RKO (cell line): ENCODE measurements at regions not wholly inside any gene's neighbourhood (a gene's known extent, or its start where the extent isn't known, plus 50 kb on each side); places are given as distances from the start of the nearest gene placed in this dataset.

Source experiments
- DNase-seq: peaks from one replicate; pipeline ENCODE4 v3.0.0-alpha.2; 2016; ENCODE audit warnings: low spot score

DNA sequence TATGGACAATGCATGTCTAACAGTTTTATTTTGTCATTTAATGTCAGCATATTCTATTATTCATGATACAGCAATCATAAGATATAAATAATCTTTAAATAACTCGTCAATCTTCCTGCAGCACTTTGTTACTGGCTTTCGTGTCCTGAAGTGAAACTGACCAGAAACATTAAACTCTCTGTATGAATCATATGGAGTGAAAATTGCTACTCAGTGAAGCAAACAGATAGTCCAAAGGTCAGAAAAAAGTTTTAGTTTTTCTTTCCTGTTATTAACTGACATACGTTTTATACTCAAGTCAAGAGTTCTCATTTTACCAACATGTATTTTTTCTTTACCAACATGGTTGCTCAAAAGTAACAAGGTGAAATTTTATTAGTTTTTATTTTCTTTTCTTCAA is 106.8 kb upstream of the GALNT5 start:
- no peak for DNase-seq

DNA sequence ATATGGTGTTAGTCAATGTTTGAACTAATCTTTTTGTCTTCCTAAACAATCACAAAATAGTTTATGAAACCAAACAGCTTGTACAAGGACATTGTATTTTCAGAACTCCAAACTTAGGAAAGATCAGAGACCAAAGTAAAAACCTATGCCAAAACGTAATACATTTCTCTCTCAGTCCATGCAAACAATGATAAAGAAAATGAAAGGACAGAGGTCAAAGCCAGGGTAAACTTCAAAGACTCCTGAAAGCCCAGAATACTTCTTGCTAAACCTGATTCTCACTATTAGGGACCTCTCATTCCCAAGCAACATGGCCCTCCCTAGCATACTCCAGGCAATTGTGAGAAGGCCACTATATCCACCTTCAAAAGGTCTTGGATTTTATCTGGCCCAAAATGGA is 105.1 kb upstream of the GALNT5 start:
- no peak for DNase-seq

DNA sequence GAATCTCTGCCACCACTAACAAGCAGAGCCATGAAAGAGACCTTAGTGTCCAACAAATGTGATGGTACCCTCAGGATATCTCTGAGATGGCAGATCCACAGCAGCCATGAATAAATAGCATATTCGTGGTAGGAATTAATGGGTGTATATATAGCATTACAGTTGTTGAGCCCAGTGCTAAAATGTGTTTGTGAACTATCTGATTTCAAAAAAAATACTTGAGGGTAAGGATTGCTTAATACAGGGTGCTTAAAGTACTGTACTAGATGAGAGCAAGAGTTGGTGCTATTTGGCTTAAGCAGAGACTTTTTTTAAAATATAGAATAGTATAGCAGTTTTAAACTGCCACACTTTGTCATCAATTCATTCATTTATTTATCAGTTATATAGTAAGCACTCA is 101.5 kb upstream of the GALNT5 start:
- no peak for DNase-seq

DNA sequence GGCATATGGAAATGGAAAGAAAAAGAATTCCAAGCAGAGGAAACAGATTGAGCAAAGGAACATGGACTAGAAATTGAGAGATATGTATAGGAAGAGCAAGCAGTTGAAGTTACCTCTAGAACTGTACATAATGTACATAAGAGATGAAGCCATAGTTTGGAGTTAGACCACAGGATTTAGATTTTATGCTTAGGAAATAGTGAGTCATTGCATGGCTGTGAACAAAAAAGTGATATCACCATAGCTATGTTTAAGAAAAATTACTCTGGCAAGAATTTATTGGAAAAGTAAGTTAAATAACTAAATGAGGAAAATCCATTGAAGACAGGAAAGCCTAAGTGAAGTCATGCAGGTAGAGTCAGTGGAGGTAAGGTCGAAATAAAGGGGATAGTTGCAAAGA is 99.4 kb upstream of the GALNT5 start:
- no peak for DNase-seq

DNA sequence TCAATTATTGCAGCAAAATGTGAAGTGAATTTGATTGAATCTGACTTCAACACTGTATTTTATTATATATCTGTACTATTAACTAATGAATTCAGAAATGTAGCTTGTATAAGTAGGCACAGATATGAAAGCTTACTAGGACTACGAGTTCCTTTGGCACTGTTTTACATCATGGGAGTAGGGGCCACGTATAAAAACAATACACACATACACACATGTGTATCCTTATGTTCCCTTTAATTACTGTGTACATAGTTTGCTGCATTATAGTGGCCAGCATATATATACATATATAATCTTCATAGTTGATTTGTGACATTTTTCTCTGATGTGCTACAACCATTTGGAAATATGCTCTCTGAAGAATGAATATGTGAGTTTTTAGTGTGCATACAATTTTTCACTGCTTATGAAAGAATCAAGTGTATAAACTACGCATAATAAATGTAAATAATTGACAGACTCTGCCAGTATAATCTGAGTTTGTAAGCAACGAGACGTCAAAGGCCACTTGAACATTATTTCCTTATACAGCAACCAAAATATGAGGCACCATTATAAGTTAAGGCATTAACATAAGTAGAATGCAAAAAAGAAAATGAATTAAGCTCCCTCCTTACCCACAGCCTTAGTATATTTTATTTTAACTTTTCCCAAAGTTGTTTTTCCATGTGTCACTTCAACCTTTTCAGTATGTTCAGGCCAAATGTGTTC is 98.1 kb upstream of the GALNT5 start:
- no peak for DNase-seq

DNA sequence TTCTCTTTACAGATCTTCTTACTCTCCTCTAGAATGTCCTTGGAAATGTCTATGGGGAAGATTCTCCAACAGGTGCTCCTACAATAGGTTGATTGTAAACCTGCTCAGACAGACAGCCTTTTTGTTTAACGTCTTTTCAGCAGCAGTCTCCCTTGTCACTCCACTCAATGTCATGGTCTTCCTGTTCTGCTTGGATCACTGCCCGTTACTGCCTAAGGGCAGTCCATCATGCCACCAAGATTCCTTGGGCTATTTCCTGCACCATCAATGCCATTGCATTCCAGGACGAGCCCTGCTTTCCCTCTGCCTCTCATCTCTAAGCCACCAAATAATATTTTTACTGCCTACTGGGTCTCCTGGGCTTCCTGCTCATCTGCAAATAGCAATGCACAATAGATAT is 97.4 kb upstream of the GALNT5 start:
- no peak for DNase-seq

DNA sequence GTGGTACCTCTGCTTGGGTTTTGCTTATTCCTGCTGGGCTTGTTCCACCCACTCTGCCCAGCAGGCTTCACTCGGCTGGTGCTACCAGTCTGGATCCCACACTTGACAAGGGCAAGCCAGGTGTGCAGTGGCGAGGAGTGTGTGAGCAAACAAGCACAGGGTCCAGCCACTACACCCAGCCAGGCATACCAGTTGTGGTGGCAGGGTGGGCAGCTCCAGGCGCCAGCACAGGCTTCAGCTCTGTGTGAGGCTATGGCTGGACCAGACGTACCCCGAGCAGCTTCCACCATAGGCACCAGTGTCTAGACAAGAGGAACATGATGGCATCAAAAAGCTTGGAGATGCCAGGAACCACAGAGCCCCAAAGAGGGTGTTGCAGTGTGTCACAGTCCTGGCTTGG is 93.1 kb upstream of the GALNT5 start:
- DNase-seq, result no peak

DNA sequence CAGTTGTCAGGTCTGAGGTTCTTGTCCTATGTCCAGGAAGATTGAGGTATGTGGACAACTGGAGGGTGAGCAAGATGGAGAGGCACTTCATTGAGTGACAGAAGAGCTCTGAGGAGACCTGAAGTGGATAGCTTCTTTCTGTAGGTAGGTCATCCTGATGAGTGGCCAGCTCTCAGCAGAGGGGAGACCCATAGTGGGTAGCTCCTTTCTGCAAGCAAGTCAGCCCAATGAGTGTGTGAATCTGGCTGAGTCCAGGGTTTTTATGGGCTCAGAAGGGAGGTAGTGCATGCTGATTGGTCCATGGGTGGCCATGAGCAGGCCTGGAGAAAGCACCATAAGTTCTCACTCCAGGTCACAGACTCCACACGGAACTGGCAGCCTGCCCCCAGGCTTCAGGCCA is 92.6 kb upstream of the GALNT5 start:
- DNase-seq, result no peak

DNA sequence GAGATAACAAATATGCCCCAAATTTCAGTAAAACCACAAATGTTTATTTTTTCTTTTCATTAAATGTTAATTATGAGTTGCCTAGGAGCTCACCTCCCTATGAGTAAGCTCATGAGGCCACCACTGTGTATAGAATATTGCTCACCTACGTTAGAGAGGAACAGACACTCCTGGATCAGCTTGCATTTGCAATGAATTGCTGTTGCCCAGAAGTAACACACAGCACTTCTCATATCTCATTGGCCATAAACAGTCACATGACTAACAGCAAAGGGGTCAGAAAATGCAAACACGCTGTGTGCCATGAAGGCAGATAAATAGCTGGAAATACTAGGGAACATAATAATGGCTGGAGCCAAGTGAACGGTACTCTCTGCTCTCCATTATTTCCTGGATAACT is 89.0 kb upstream of the GALNT5 start:
- DNase-seq, result no peak

DNA sequence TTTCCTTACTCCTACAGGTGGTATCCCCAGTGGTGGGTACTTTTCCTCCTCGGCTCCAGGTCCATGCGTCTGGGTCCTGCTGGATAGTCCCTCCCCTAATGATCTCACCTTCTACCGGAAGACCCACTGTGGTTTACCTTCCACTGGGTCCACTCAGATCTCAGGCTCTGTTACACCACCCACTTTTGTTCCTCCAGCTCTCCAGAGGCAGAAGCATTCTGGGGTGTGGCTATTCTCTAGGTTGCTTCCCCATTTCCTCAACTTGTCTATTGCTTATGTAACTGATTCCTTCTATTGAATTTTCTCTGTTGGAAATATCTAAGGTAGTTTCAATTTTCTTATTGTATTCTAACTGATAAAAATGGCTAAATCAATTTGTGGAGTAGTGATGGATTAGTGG is 87.6 kb upstream of the GALNT5 start:
- no peak for DNase-seq

DNA sequence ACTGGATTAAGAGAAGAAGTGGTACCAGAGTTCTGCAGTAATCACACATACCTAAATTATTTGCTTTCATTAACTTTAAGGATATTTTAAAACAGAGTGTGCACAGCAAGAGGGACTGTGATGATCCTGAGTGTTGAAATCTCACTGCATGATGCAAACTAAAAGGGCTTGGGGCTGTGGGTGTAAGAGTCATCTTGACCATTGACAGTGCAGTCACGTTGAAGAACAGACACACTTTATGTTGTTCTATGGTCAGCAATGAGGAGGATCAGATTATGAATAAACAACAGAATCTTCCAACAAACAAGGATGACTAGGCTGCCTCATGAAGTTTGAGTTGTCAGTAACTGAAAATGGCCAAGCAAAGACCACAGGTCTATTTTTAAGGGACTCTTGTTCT is 87.2 kb upstream of the GALNT5 start:
- no peak for DNase-seq

DNA sequence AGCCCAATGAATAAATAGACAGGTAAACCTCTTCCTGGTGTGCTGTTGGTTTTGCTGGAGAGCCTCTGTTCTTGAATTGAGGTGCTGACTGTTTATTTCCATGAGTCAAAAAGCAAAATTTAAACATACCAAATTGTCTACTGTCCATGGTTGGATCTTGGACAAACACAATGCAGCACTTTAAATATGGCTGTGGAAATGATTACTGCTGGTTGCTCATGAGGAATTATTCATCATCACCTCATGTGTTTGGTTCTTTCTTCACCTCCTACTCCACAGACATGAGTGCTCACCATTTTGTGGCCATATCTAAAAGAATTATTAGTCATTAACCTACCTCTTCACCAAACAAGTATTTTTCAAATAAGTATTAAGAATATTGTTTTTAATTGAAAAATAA is 85.3 kb upstream of the GALNT5 start:
- no peak for DNase-seq

DNA sequence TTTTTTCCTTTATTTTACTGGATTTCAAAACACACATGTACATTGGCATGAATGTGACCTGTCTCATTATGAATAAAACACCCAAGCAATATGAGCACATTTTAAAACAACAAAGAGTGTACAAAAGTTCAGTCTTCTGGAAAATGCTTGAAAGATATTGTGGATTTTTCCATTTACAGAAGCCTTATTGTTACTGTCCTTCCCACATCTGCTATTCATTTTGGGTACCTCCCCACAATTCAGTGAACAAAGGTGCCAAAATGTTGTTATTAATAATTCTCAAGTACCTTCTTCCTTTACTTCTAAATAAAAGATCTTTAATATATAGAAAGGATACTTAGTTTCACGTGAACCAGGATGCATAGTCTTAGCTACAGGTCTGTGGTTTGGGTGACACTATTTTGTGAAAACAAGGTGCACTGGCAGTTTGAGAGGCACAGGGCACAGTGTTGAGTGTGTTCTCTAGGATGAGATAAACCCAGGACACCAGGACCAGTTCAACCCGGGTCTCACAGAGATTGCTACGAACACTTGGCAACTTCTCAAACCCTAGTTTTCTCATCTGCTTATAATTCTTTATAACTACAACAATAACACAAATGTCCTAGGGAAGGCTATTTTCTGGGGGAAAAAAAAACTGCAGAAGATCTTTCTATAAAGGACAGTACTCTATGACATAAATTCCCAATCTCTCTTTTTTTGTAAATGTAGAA is 84.5 kb upstream of the GALNT5 start:
- DNase-seq, result no peak

DNA sequence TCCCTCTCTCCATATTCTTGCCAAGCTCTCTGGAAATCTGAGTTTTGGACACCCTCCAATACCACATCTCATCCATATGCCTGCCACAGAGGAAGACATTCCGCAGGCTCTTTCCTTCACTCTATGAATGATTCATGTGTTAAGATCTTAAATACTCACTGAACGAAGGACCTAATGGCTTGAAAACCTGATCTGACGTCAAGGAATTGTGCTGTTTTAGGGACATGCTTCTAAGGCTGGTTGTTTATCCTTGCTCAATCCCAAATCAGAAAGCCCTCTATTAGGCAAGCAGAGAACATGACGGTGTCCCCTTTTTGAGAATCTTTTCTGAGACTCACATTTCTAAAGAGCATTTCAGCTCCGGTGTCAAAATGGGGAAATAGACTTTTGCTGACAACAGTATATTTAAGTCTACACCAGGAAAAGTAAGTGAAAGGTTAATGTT is 83.7 kb upstream of the GALNT5 start:
- DNase-seq, result no peak

DNA sequence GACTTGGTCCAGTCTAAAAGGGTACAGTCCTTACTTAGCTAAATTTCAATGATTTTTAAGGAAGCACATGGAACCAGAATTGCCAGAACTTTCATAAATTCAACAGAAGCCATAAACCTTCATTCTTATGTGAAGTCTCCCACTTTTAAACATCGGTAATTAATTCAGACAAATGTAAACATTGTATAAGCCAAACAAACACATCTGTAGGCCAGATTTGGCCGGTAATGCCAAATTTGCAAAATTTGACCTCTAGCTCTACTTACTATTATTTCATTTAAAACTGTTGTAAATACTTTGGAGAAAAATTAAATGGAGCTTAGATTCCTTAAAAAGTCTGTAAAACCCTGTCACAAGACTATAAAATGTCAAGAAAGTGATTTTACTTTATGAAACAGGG is 83.2 kb upstream of the GALNT5 start:
- no peak for DNase-seq

DNA sequence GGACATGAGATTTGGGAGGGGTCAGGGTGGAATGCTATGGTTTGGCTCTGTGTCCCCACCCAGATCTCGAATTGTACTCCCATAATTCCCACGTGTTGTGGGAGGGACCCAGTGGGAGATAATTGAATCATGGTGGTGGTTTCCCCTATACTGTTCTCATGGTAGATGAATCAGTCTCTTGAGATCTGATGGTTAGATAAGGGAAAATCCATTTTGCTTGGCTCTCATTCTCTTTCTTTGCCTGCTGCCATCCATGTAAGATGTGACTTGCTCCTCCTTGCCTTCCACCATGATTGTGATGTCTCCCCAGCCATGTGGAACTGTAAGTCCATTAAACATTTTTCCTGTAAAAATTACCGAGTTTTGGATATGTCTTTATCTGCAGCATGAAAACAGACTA is 80.9 kb upstream of the GALNT5 start:
- DNase-seq, result no peak

DNA sequence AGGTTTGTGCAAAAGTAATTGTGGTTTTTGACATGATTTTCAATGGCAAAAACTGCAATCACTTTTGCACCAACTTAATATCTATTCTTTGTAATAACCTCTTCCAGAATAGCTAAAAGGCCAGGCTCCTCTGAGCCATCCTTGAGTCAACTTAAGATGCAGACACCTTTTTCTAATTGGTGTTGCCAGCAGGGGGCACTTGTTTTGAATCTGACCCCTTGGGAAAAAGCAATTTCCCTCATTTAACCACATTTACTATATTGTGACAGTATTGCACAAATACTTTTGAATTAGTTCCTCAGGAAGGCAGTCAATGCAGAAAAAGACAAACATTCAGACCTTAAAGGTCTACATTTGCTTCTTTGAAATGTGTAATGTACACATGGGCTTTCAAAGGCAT is 78.6 kb upstream of the GALNT5 start:
- DNase-seq, result no peak

DNA sequence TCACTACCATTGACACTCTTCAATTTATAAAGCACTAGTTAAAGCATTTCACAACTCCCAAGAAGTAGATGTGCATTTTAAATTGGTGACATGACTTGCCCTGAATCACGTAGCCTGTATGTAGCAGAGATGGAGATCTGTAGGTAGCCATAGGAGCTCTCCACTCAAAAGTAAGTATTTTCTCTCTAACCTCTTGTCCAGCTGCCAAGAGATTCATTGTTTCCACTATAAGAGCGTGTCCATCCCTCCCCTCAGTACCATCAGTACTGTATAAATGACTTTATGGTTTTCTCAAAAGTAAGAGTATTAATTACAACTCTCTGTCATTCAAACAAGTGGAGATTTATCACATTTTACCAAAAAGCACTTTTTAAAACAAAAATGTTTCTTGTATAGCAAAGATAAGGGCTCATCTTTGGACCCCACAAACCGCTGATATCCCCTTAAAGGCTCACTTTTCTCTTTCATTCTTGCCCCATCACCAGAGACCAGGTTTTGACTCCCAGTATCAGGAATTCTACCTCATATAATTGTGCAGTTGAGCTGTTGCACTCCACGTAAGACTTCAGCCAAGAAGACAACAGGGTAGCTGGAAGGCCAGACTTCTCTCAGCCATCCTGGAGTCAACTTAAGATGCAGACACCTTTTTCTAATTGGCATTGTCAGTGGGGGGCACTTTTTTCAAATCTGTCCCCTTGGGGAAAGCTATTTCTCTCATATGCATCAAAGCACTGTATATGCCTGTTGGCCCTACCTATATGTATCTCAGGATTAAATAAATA is 78.0 kb upstream of the GALNT5 start:
- no peak for DNase-seq

DNA sequence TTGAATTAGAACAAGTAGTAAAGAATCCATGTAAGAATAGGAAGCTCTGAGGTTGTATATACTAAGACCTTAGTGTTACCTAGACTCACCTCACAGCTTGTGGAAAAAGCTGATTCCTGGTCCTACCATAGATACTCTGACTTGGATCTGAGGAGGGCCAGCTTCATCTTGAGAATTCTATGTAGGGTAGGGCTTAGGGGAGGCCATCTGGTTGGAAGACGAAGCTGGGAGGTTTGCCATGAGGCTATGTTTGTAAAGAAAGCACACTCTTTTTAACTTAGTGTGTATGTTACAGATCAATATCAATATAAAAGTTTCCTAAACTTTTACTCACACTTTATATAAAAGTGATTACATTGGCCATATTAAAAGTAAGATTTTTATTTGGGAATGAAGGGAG is 77.1 kb upstream of the GALNT5 start:
- DNase-seq, result no peak

DNA sequence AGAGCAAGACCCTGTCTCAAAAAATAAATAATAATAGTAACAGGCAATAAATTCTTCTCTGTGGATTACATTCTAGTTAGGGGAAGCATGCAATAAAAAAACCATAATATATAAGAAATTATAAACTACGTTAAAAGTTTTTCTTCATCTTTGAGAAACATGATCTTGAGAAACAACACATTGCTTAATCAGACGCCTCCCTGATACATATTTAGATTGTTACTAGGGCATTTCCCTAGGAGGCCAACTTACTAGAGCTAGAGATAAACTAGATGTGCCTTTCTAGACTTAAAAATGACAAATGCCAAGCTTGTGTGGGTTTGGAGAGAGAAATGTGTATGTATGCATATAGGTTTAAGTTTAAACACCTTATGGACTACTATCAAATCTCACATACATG is 76.3 kb upstream of the GALNT5 start:
- DNase-seq, result no peak

DNA sequence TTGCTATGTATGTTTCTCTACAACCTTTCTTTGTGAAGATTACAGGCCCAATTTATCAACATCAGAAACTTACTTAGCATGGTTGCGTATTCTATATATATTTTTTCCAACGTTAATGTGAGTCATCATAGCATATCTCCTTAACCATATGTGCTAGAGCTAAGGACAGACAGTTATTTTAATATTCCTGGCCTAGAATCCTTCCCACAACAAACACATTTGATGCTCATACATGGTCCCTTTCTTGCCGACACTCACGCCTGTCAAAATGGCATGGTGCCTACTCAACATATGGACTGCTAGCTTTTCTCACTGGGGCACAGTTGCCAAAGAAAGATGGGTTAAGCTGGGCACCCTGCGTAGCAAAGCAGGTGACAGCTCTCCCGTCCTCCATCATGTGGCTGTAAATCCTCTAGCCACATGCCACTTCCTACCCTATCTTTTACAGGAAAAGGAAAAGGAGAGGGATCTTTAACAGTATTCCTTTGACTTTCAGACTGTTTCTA is 75.2 kb upstream of the GALNT5 start:
- no peak for DNase-seq

DNA sequence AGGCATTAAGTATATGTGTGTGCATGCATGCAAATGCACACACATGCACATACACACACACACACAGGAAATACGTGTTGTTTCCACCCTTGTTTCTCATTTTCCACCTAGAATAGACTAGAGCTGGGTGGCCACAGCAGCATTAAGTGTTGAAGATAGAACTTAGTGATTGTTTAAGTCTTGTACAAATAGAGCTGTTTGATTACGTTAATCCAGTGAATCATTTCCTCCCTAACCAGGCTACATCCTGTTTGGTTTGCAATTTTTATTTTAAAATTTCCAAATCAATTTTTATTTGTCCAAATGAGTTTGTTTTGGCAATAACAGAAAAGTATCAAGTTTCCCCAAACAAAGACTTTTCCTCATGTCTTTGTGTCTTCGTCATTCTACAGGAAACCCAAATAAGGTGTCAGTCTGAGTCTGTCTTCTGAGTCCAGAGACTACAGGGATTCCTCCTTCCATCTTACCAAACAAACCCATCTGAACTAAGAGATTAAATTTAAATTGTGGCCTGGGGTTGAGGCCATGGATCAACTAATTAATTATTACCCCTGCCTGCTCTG is 74.6 kb upstream of the GALNT5 start:
- peak; percentile 0 for DNase-seq
